GM06990 (cell line): ENCODE measurements at regions not wholly inside any gene's neighbourhood (a gene's known extent, or its start where the extent isn't known, plus 50 kb on each side); places are given as distances from the start of the nearest gene placed in this dataset.

Experiments
- DNase-seq: peaks from one replicate; pipeline ENCODE4 v3.0.0-alpha.2; 2011; ENCODE audit not compliant: insufficient read length; ENCODE audit errors: extremely low read depth
- H3K27me3 ChIP-seq: replicated peaks from 2 replicates; pipeline ENCODE4 v1.6.0; 2011; ENCODE audit warnings: low read length; ENCODE audit not compliant: control insufficient read depth, insufficient read depth
- H3K36me3 ChIP-seq: 2 replicates; pipeline ENCODE4 v1.5.1; 2011; ENCODE audit warnings: low read length; ENCODE audit not compliant: control insufficient read depth, insufficient read depth
- H3K4me3 ChIP-seq: replicated peaks from 2 replicates; pipeline ENCODE4 v1.5.1; 2011; ENCODE audit warnings: low read depth, mild to moderate bottlenecking, control low read depth, low read length
- TF ChIP-seq, protein P1 (sequence below): IDR thresholded peaks from 2 replicates; pipeline ENCODE4 v1.5.1; 2011; ENCODE audit warnings: low read length, control low read depth, mild to moderate bottlenecking, inconsistent platforms; ENCODE audit not compliant: insufficient read depth, poor library complexity, severe bottlenecking

DNA sequence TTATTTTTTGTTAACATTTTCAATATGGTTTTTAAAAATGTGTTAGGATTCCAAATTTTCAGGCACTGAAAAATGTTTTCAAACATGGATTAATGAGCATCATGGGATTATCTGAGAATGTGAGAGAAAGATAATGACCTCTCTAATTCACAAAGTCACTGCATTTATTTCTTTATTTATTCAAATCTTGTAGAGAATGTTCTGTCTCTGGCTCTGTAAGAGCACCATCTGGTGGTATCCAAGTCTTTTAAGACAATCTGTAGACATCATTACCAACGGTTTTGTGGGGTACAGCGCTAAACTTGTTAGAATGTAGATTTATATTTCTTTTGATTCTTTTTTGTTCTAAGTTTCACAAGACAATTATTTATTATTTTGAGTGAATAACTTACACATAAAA is 956.0 kb upstream of the NOVA1 start:
- no peaks in the 10 kb centered on the region for H3K27me3 ChIP-seq
- TF ChIP-seq, protein P1, sequence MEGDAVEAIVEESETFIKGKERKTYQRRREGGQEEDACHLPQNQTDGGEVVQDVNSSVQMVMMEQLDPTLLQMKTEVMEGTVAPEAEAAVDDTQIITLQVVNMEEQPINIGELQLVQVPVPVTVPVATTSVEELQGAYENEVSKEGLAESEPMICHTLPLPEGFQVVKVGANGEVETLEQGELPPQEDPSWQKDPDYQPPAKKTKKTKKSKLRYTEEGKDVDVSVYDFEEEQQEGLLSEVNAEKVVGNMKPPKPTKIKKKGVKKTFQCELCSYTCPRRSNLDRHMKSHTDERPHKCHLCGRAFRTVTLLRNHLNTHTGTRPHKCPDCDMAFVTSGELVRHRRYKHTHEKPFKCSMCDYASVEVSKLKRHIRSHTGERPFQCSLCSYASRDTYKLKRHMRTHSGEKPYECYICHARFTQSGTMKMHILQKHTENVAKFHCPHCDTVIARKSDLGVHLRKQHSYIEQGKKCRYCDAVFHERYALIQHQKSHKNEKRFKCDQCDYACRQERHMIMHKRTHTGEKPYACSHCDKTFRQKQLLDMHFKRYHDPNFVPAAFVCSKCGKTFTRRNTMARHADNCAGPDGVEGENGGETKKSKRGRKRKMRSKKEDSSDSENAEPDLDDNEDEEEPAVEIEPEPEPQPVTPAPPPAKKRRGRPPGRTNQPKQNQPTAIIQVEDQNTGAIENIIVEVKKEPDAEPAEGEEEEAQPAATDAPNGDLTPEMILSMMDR: no peak
- H3K36me3 ChIP-seq: no peaks in the 10 kb centered on the region
- no peak overlapping the region for H3K4me3 ChIP-seq
- no peak for DNase-seq

DNA sequence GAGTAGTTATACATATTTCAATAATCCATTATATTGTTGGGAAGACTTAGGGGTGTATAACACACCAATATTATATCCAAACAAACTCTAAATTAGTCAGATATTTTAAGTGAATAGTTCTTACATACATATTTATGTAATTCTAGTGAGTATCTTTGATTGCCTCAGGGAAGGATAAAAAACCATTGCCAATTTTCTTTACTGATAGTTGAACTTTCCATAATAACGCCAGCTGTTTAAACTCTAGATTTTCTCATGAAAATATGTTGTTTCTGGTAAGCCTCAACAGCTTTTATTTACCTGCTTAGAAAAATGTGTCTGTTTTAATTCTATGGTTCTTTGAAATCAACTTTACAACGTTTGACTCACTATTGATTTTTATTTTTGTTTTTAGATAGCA is 959.6 kb upstream of the NOVA1 start:
- TF ChIP-seq, protein P1: no peak
- no peak for DNase-seq
- Histone ChIP-seq H3K36me3 (no peaks in the 10 kb centered on the region), H3K4me3 (no peak overlapping the region), H3K27me3 (no peaks in the 10 kb centered on the region)

DNA sequence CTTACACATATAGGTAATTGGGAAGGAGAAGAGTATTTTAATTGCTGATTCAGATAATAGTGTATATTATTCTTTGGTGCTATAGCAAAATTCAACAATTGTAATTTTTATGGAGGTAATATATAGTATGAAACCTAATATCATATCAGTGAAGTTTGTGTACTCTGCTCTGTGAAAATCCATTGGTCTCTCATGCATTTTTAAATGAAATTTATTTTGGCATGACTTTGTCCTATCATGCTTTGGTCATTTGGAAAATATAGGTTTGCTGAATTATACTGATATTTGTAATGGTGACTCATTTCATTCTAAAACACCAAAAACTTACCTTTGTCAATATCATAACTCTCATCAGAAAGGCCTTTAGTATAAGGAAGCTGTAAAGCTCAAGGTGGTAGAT is 962.0 kb upstream of the NOVA1 start:
- TF ChIP-seq, protein P1: no peak
- H3K36me3 ChIP-seq: no peaks in the 10 kb centered on the region
- H3K4me3 ChIP-seq: no peak overlapping the region
- no peaks in the 10 kb centered on the region for H3K27me3 ChIP-seq
- DNase-seq: no peak

DNA sequence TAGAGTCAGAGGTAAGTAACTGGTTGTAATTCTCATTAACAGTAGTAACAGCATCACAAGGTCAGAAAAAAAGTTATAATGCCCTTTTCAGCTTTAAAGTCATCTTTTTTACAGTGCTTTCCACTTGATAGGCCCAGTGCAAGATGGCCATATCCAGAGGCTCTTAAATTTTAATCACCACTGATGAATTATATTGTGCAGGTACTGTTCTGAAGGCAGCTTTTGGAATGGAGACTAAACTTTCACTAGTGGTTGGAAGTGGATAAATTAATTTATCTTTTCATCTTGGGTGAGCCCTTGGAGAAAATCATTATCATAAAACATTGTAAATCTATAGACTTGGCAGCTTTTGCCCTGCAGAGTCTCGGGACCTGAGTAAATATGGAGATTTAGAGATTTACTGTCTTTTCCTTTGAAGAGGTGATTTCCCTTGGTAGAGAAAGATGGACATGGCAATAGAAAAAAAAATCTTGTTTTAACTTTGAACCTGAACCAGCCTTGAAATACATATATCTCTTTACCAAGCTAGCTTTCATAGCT is 969.1 kb upstream of the NOVA1 start:
- Histone ChIP-seq H3K4me3 (no peak overlapping the region), H3K36me3 (no peaks in the 10 kb centered on the region), H3K27me3 (no peaks in the 10 kb centered on the region)
- TF ChIP-seq, protein P1: no peak
- no peak for DNase-seq

DNA sequence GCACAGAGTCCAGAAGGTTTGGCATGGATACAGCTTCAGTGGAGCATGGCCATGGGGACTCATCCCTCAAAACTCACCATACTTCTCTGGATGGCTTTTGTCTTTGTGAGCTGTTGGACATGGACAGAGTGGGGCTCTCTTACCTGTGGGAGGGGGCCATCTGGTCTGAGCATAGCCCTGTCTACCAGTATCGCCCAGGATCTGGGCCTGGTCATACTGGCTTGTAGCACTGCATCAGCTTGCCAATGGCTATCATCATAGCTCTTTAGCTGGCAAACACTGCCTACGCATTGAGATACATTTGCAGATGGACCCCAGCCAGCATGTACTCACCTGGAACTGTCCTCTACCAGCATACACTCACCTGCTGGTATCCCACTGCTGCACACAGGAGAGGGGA is 975.2 kb upstream of the NOVA1 start:
- H3K4me3 ChIP-seq: no peak overlapping the region
- no peaks in the 10 kb centered on the region for H3K27me3 ChIP-seq
- TF ChIP-seq, protein P1: no peak
- no peak for DNase-seq
- no peaks in the 10 kb centered on the region for H3K36me3 ChIP-seq

DNA sequence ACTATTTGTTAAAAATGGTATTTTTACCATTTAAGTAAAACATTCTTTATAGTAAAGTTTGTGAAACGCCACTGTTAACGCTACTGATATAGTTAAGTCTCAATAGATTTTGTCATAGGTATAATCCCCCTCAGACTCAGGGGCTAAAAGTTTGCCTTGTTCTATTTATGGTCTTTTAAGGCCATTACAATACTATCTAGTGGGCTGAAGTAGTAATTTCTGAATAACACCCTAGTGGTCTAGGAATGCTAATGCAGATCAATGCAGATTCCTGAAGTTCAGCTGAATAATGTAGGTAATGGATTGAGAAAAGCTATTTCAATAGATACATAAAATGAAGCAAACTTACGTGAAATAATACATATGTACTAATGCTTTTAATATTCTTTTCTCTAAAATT is 989.3 kb upstream of the NOVA1 start:
- H3K27me3 ChIP-seq: no peaks in the 10 kb centered on the region
- DNase-seq: no peak
- H3K36me3 ChIP-seq: no peaks in the 10 kb centered on the region
- H3K4me3 ChIP-seq: no peak overlapping the region
- TF ChIP-seq, protein P1: no peak
